Muscle of leg (tissue), 3 donors: ENCODE measurements at regions not wholly inside any gene's neighbourhood (a gene's known extent, or its start where the extent isn't known, plus 50 kb on each side); places are given as distances from the start of the nearest gene placed in this dataset.
A peak's percentile ranks its signal among the peaks of the same experiment; 100 is the strongest.
"Not testable (repeated sequence)": the region's sequence is repeated elsewhere in the genome, so short reads cannot be mapped to it uniquely, and the experiment has no call there.

Experiments
- DNase-seq: peaks from one replicate; pipeline ENCODE4 v3.0.0; 2013
- H3K27ac ChIP-seq: one replicate; pipeline ENCODE4 v1.5.1; 2013; ENCODE audit warnings: mild to moderate bottlenecking, low read length, control low read depth
- H3K27me3 ChIP-seq: one replicate; pipeline ENCODE4 v1.6.1; 2013; ENCODE audit warnings: low read length; ENCODE audit not compliant: control insufficient read depth, insufficient read depth
- H3K36me3 ChIP-seq: one replicate; pipeline ENCODE4 v1.6.1; 2013; ENCODE audit warnings: low read length; ENCODE audit not compliant: control insufficient read depth, insufficient read depth
- H3K4me1 ChIP-seq: one replicate; pipeline ENCODE4 v1.6.1; 2013; ENCODE audit warnings: low read length; ENCODE audit not compliant: control insufficient read depth, insufficient read depth
- H3K4me3 ChIP-seq: one replicate; pipeline ENCODE4 v1.5.1; 2013; ENCODE audit warnings: low read length, control low read depth
- H3K9me3 ChIP-seq: replicated peaks from 2 replicates; pipeline ENCODE4 v1.6.1; 2013; ENCODE audit warnings: low read depth, low read length; ENCODE audit not compliant: control insufficient read depth
- WGBS: methylation state at CpG from one replicate; pipeline ENCODE4 v1.1.5; 2013; ENCODE audit warnings: missing lambda C conversion rate; ENCODE audit not compliant: insufficient coverage; 5-methylcytosine and 5-hydroxymethylcytosine counted together

DNA sequence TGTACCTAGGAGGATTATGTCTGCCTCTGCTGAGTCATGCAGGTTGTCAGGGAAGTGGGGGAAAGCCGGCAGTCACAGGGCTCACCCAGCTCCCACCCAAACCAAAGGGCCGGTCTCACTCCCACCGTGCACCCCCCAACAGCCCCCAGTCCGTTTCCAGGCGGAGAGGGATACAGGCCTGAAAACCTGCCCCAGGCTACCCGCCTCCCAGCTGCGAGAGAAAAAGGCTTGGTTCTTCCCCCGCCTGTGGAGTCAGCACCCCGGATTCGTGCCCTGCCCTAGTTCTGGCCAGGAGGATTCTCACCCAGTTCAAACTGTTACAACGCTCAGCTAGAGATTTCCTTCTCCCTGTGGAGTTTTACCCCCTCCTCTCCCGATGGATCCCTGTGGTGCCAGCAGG is 323.6 kb upstream of the ZFP42 start:
- not testable (repeated sequence) for DNase-seq, H3K4me1 ChIP-seq, H3K4me3 ChIP-seq, H3K27me3 ChIP-seq, H3K9me3 ChIP-seq, H3K36me3 ChIP-seq, H3K27ac ChIP-seq
- 100% methylated on average over 1 of the region's 12 CpGs for WGBS

DNA sequence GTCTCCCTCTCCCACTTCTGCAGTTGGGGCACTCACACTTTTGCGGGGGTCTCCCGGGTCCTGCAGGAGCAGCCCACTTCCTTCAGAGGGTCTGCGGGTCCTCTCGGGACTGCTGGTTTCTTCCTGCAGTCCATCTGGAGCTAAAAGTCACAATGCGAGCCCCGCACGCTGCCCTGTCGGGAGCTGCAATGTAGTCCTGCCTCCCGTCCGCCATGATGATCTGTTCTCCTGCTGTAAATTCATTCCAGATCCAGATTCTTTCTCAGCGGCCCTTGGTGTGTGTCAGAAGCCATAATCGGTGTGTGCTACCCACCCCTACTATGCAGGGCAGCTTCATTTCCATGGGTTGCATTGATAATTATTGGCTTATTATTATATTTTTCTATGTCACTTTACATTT is 323.0 kb upstream of the ZFP42 start:
- H3K4me1 ChIP-seq, H3K4me3 ChIP-seq, H3K36me3 ChIP-seq, H3K9me3 ChIP-seq, H3K27me3 ChIP-seq, H3K27ac ChIP-seq, DNase-seq: not testable (repeated sequence)
- WGBS: 48% methylated on average over 6 of the region's 12 CpGs

DNA sequence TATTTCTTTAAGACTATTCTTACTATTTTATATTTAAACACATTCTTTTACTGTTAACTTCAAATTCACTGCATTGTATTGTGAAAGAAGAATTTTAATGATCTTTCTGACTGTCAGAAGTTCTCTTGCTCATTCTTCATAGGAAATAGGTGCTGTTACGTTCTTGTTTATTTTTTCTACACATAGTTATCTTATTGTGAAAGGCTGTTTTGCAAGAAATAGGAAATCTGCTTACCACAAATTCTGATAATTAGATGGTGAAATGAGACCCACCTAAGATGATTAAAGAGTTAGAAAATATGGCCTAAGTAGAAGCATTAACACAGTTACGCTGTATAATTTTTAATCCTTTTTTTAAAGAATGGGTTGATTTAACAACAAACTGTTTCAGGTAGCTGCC is 316.1 kb upstream of the ZFP42 start:
- no peaks in the 10 kb centered on the region for H3K4me1 ChIP-seq
- no peaks in the 10 kb centered on the region for H3K9me3 ChIP-seq
- DNase-seq: no peak
- no peak overlapping the region for H3K4me3 ChIP-seq
- no peak overlapping the region for H3K27ac ChIP-seq
- H3K27me3 ChIP-seq: no peaks in the 10 kb centered on the region
- no peaks in the 10 kb centered on the region for H3K36me3 ChIP-seq
- whole genome bisulfite sequencing: no CpG with 5 or more reads among the region's 2 CpGs

DNA sequence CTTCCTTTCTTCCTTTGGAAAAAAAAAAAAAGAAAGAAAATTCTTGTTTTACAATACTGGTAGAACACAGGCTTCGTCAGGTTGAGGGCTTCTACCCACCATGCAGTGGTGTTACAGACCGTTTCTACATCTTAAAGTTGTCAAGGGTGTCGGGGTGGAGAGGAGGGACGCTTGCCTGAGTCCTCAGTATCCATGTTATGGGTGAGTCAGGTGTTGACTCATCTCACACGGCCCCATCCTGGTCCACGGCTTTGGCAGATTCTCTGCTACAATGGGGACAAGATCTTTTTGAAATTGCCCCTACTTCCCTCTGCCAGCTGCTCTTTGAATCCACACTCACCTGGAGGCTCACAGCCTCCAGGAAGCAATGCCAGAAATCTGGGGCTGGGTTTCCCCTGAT is 310.3 kb upstream of the ZFP42 start:
- no peak overlapping the region for H3K4me3 ChIP-seq
- 75% methylated on average over 4 of the region's 6 CpGs for WGBS

DNA sequence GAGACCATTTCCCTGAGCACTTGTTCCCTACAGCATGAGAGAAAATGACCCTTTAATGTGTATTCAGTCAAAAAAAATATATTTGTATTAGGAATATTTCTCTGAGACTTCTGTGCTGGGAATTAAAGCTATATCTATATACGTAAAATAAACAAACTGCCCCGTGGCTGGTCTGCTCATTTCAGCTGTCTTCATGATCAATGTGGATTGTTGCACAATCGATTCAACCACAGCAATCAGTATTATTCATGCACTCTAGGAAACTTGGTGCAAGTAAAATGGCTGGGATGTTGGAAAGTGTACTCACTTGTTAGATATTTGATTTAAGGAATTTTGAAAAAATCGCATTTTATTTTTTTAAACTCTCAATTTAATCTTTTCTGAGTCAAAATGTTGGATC is 307.9 kb upstream of the ZFP42 start:
- Histone ChIP-seq H3K36me3 (no peaks in the 10 kb centered on the region), H3K9me3 (no peaks in the 10 kb centered on the region), H3K4me1 (no peaks in the 10 kb centered on the region), H3K27ac (no peak overlapping the region), H3K4me3 (no peak overlapping the region), H3K27me3 (no peaks in the 10 kb centered on the region)
- no peak for DNase-seq
- no CpG with 5 or more reads among the region's 4 CpGs for WGBS

More for the DNA sequence above, 310.3 kb upstream of the ZFP42 start:
- Histone ChIP-seq H3K36me3 (no peaks in the 10 kb centered on the region), H3K27me3 (no peaks in the 10 kb centered on the region), H3K27ac (no peak overlapping the region), H3K4me1 (no peaks in the 10 kb centered on the region), H3K9me3 (no peaks in the 10 kb centered on the region)
- DNase-seq: no peak

DNA sequence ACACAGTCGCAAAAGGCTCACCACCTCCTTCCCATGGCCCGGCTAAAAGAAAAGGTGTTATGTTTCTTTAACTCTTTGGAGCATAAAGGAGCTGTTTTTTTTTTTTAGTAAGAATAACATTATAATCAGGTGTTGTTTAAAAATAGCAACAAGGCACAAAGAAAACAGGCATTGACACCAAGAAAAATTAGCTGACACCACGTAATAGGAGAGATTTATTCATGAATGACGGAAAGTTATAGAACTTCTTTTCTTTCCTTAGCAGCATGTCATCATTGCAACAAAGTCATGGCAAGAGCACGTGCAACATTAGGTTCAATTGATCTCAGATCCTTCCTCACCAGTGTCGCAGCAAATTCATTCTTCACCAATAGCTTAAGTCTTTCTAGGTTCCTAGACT is 302.9 kb upstream of the ZFP42 start:
- Histone ChIP-seq H3K4me3 (no peak overlapping the region), H3K36me3 (no peaks in the 10 kb centered on the region), H3K9me3 (no peaks in the 10 kb centered on the region), H3K27me3 (no peaks in the 10 kb centered on the region), H3K27ac (no peak overlapping the region), H3K4me1 (no peaks in the 10 kb centered on the region)
- no peak for DNase-seq
- WGBS: no CpG with 5 or more reads among the region's 6 CpGs

DNA sequence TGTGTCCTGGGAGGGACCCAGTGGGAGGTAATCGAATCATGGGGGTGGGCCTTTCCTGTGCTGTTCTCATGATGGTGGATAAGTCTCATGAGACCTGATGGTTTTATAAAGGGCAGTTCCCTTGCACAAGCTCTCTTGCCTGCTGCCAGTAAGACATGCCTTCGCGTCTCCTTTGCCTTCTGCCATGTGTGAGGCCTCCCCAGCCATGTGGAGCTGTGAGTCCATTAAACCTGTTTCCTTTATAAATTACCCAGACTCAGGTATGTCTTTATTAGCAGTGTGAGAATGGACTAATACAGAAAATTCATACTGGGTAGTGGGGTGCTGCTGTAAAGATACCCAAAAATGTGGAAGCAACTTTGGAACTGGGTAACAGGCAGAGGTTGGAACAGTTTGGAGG is 300.0 kb upstream of the ZFP42 start:
- no CpG with 5 or more reads among the region's 3 CpGs for WGBS
- not testable (repeated sequence) for DNase-seq

DNA sequence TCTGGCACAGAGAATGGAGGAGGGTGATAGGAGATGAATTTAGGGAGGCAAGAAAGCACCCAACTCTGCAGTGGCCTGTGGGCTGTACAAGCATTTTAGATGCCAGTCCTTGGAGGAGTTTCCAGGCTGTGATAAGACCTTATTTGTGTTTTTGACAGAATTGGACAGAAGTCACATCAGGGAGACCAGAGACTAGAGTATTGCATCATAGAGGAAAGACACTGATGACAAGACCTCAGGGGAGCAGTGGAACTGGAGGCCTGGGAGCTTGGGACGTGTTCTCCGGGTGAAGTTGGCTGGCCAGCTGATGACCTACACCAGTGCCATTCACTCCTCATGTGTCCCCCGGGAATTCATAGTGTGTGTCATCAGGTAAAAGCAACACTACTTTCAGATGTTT is 284.0 kb upstream of the ZFP42 start:
- no peak overlapping the region for H3K27ac ChIP-seq
- no peaks in the 10 kb centered on the region for H3K36me3 ChIP-seq
- no peak overlapping the region for H3K4me3 ChIP-seq
- no CpG with 5 or more reads among the region's 3 CpGs for WGBS
- H3K9me3 ChIP-seq: peaks cover 6% of the 10 kb centered on the region
- no peaks in the 10 kb centered on the region for H3K27me3 ChIP-seq
- DNase-seq: no peak
- H3K4me1 ChIP-seq: no peaks in the 10 kb centered on the region

More for the DNA sequence above, 300.0 kb upstream of the ZFP42 start:
- H3K9me3 ChIP-seq, H3K27ac ChIP-seq, H3K27me3 ChIP-seq, H3K4me3 ChIP-seq, H3K4me1 ChIP-seq, H3K36me3 ChIP-seq: not testable (repeated sequence)

DNA sequence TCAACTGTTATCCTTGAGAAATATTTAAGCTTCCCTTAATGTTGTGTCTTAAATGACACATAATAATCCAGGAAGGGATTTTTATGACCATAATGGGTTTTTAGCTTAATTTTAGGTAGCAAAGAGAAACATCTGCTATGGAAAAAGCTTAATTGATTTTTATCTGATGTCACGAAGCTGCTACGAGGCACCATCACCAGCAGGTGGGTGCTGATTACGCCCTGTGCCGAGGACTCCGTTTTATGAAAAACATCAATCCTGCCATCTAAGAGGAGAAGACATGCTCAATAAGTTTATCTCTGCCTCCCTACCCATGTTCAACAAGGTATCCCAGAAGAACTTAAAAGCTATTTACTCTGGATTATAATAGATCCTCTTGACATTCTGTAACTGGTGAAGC is 280.6 kb upstream of the ZFP42 start:
- no peaks in the 10 kb centered on the region for H3K9me3 ChIP-seq
- no peak overlapping the region for H3K4me3 ChIP-seq
- 89% methylated on average over 5 of the region's 5 CpGs for WGBS
- H3K27me3 ChIP-seq: no peaks in the 10 kb centered on the region
- H3K27ac ChIP-seq: no peak overlapping the region
- DNase-seq: no peak
- no peaks in the 10 kb centered on the region for H3K4me1 ChIP-seq
- no peaks in the 10 kb centered on the region for H3K36me3 ChIP-seq

DNA sequence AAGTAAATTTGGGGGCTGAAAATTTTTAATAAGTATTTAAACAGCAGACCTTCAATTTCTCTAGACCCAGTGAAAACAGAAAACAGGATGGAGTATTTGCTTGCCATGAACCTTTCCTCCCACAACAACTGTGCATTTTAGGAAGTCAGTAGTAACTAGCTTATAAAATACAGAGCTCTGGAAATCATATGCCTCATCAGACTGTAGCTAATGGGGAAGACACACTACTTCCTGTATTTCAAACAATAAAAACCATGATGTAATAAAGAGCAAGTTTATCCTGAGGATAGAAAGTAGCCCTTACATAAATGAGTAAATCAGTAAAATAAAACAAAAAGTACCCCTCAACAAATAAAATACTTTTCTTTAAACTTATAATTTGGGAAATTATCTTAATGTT is 280.1 kb upstream of the ZFP42 start:
- no peak overlapping the region for H3K4me3 ChIP-seq
- H3K27ac ChIP-seq: no peak overlapping the region
- no peaks in the 10 kb centered on the region for H3K27me3 ChIP-seq
- H3K36me3 ChIP-seq: no peaks in the 10 kb centered on the region
- DNase-seq: peak; percentile 55
- H3K4me1 ChIP-seq: no peaks in the 10 kb centered on the region
- H3K9me3 ChIP-seq: no peaks in the 10 kb centered on the region

DNA sequence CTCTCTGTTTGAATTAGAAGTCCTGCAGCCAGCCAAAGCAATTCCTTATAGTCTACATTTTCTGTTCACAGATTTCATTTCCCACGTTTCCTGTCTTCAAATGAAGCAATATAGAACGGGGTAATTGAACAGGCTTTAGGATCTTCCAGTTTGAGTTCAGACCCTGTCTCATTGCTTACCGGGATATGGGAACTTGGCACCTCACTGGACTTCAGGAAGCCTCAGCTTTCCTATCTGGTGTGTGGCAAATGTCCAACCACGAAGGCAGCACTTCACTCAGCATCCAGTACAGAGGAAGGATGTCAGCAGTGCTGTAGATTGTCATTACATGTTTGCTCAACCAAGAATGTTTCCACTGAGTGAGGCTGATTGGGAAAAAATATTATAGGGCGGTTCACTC is 271.1 kb upstream of the ZFP42 start:
- Histone ChIP-seq H3K27me3 (no peaks in the 10 kb centered on the region), H3K36me3 (no peaks in the 10 kb centered on the region), H3K27ac (no peak overlapping the region), H3K4me3 (no peak overlapping the region), H3K4me1 (no peaks in the 10 kb centered on the region), H3K9me3 (no peaks in the 10 kb centered on the region)
- 31% methylated on average over 2 of the region's 5 CpGs for WGBS
- peak; percentile 86 for DNase-seq
